Endothelial cell of umbilical vein (primary cell): ENCODE measurements at regions not wholly inside any gene's neighbourhood (a gene's known extent, or its start where the extent isn't known, plus 50 kb on each side); places are given as distances from the start of the nearest gene placed in this dataset.

Experiments used
- EZH2 ChIP-seq: IDR thresholded peaks from 2 replicates; pipeline ENCODE4 v1.6.1; 2012; ENCODE audit warnings: borderline replicate concordance, low read depth, mild to moderate bottlenecking, moderate library complexity, low read length, inconsistent platforms; ENCODE audit not compliant: severe bottlenecking
- GATA2 ChIP-seq: IDR thresholded peaks from 2 replicates; pipeline ENCODE4 v1.7.0; 2011; ENCODE audit warnings: low read depth, mild to moderate bottlenecking, moderate library complexity, mixed read lengths, low read length; ENCODE audit not compliant: insufficient read length, insufficient read depth
- JUN ChIP-seq: IDR thresholded peaks from 2 replicates; pipeline ENCODE4 v1.6.1; 2011; ENCODE audit warnings: borderline replicate concordance, low read depth; ENCODE audit not compliant: insufficient read length, insufficient read depth
- MYC ChIP-seq: IDR thresholded peaks from one replicate; pipeline ENCODE4 v1.6.1; 2011; ENCODE audit warnings: mild to moderate bottlenecking, low read depth, low read length
- POLR2A ChIP-seq: IDR thresholded peaks from 2 replicates; pipeline ENCODE4 v1.6.1; 2012; ENCODE audit warnings: low read depth, mild to moderate bottlenecking, control low read depth, low read length
- POLR2AphosphoS5 ChIP-seq: IDR thresholded peaks from 2 replicates; pipeline ENCODE4 v1.6.1; 2012; ENCODE audit warnings: low read depth, mild to moderate bottlenecking, control low read depth, low read length, moderate library complexity; ENCODE audit not compliant: insufficient read depth
- TF ChIP-seq, protein P1 (sequence below), 2 donors: IDR thresholded peaks; 1 replicate in 1 of 2; 2 replicates in 1 of 2; pipeline ENCODE4 v1.5.1; 2011; ENCODE audit warnings: low read length in 2 of 2, mild to moderate bottlenecking in 2 of 2, moderate library complexity in 2 of 2, control low read depth in 1 of 2, inconsistent platforms in 1 of 2, low read depth in 1 of 2; ENCODE audit not compliant: insufficient read depth in 1 of 2; ENCODE audit errors: extremely low read depth in 1 of 2
- TF ChIP-seq, protein P2 (sequence below): IDR thresholded peaks from 2 replicates; pipeline ENCODE4 v1.6.1; 2011; ENCODE audit not compliant: insufficient read depth, insufficient read length

DNA sequence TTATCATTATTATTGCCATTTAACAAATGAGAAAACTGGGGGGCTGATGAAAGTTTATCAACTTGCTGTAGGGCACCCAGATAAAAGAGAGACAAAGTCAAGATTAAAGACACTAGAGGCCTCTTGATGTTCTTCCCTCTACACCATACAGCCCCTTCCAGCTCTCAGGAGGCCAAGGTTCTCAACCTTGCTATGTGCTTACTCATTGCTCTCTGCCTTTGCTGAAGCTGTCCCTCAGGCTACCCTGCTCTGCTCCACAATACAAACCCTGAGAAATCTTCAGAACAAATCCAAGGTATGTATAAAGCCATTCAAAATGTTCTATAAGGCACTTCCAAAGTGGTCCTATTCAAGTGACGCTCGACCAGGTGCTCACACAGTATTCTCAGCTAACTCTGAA, 329.9 kb upstream of the TNP1 start:
- TF ChIP-seq POLR2A: no peak
- TF ChIP-seq, protein P1, sequence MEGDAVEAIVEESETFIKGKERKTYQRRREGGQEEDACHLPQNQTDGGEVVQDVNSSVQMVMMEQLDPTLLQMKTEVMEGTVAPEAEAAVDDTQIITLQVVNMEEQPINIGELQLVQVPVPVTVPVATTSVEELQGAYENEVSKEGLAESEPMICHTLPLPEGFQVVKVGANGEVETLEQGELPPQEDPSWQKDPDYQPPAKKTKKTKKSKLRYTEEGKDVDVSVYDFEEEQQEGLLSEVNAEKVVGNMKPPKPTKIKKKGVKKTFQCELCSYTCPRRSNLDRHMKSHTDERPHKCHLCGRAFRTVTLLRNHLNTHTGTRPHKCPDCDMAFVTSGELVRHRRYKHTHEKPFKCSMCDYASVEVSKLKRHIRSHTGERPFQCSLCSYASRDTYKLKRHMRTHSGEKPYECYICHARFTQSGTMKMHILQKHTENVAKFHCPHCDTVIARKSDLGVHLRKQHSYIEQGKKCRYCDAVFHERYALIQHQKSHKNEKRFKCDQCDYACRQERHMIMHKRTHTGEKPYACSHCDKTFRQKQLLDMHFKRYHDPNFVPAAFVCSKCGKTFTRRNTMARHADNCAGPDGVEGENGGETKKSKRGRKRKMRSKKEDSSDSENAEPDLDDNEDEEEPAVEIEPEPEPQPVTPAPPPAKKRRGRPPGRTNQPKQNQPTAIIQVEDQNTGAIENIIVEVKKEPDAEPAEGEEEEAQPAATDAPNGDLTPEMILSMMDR (IDR thresholded peaks at IDR 0.05; ENCODE audit: extremely low read depth in 1 of 2, insufficient read depth in 1 of 2, low read depth in 1 of 2, low read length in 2 of 2): no peak
- no peak for TF ChIP-seq POLR2AphosphoS5
- TF ChIP-seq MYC: no peak
- TF ChIP-seq EZH2: no peak
- no peak for TF ChIP-seq JUN
- TF ChIP-seq GATA2: no peak
- TF ChIP-seq, protein P2, sequence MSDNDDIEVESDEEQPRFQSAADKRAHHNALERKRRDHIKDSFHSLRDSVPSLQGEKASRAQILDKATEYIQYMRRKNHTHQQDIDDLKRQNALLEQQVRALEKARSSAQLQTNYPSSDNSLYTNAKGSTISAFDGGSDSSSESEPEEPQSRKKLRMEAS: no peak
